ENCODE measurements at regions not wholly inside any gene's neighbourhood (a gene's known extent, or its start where the extent isn't known, plus 50 kb on each side); places are given as distances from the start of the nearest gene placed in this dataset.

GRCh38 chr1:234978397-234979295, 150.0 kb downstream of the TOMM20 start (continued):
- TF ChIP-seq IRF3 (IDR thresholded peaks at IDR 0.05; ENCODE audit: low read depth, low read length) (no peak), TAF1 (IDR thresholded peaks at IDR 0.05; ENCODE audit: borderline replicate concordance, low read depth, low read length) (no peak), TCF12 (IDR thresholded peaks at IDR 0.05) (peak; percentile 60), TEAD4 (IDR thresholded peaks at IDR 0.05; ENCODE audit: borderline replicate concordance, insufficient read depth) (no peak), RCOR1 (IDR thresholded peaks at IDR 0.05; ENCODE audit: low read length) (peak; percentile 64; the same call in 1 of the 2 replicates), REST (IDR thresholded peaks at IDR 0.05; ENCODE audit: low read depth, low read length) (peak; percentile 57; the same call in 1 of the 2 replicates), FOXJ3 (CRISPR knock-in tag; IDR thresholded peaks at IDR 0.05) (no peak), CHD2 (IDR thresholded peaks at IDR 0.05; ENCODE audit: low read length, partially characterized antibody) (no peak), JUND (IDR thresholded peaks at IDR 0.05) (no peak), YY1 (IDR thresholded peaks at IDR 0.05; ENCODE audit: low read depth) (no peak), MXI1 (IDR thresholded peaks at IDR 0.05; ENCODE audit: low read depth, low read length) (no peak), RXRA (IDR thresholded peaks at IDR 0.05; ENCODE audit: borderline replicate concordance, low read depth) (no peak), GABPA (IDR thresholded peaks at IDR 0.05; ENCODE audit: low read depth) (no peak), EZH2phosphoT487 (IDR thresholded peaks at IDR 0.05; ENCODE audit: borderline replicate concordance, low read depth) (no peak)
- TF ChIP-seq, protein P1, sequence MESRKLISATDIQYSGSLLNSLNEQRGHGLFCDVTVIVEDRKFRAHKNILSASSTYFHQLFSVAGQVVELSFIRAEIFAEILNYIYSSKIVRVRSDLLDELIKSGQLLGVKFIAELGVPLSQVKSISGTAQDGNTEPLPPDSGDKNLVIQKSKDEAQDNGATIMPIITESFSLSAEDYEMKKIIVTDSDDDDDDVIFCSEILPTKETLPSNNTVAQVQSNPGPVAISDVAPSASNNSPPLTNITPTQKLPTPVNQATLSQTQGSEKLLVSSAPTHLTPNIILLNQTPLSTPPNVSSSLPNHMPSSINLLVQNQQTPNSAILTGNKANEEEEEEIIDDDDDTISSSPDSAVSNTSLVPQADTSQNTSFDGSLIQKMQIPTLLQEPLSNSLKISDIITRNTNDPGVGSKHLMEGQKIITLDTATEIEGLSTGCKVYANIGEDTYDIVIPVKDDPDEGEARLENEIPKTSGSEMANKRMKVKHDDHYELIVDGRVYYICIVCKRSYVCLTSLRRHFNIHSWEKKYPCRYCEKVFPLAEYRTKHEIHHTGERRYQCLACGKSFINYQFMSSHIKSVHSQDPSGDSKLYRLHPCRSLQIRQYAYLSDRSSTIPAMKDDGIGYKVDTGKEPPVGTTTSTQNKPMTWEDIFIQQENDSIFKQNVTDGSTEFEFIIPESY (IDR thresholded peaks at IDR 0.05; ENCODE audit: borderline replicate concordance, low read depth) = no peak
- TF ChIP-seq, protein P2, sequence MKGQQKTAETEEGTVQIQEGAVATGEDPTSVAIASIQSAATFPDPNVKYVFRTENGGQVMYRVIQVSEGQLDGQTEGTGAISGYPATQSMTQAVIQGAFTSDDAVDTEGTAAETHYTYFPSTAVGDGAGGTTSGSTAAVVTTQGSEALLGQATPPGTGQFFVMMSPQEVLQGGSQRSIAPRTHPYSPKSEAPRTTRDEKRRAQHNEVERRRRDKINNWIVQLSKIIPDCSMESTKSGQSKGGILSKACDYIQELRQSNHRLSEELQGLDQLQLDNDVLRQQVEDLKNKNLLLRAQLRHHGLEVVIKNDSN (IDR thresholded peaks at IDR 0.05; ENCODE audit: borderline replicate concordance, low read depth) = no peak
- TF ChIP-seq, protein P3, sequence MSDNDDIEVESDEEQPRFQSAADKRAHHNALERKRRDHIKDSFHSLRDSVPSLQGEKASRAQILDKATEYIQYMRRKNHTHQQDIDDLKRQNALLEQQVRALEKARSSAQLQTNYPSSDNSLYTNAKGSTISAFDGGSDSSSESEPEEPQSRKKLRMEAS (IDR thresholded peaks at IDR 0.05; ENCODE audit: low read depth) = no peak
- TF ChIP-seq, protein P4, sequence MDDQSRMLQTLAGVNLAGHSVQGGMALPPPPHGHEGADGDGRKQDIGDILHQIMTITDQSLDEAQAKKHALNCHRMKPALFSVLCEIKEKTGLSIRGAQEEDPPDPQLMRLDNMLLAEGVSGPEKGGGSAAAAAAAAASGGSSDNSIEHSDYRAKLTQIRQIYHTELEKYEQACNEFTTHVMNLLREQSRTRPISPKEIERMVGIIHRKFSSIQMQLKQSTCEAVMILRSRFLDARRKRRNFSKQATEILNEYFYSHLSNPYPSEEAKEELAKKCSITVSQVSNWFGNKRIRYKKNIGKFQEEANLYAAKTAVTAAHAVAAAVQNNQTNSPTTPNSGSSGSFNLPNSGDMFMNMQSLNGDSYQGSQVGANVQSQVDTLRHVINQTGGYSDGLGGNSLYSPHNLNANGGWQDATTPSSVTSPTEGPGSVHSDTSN (IDR thresholded peaks at IDR 0.05) = peak; percentile 52; the same call in 1 of the 2 replicates

Data from SK-N-SH (cell line).